GM19023 (cell line): ENCODE measurements at regions not wholly inside any gene's neighbourhood (a gene's known extent, or its start where the extent isn't known, plus 50 kb on each side); places are given as distances from the start of the nearest gene placed in this dataset.
A peak's percentile ranks its signal among the peaks of the same experiment; 100 is the strongest.

Source experiments
- ATAC-seq: cut with Tn5 transposase; IDR thresholded peaks from one replicate; pipeline ENCODE4 v1.9.1; 2021; ENCODE audit warnings: mild to moderate bottlenecking, moderate library complexity; ENCODE audit not compliant: unreplicated experiment

GRCh38 chr4:123308667-123309066 lies 87.9 kb upstream of the SPRY1 start:
- ATAC-seq = no peak

- ATAC-seq = no peak
These were observed 84.5 kb upstream of the SPRY1 start for GRCh38 chr4:123312116-123312515.

- no peak for ATAC-seq
These were observed 83.5 kb upstream of the SPRY1 start for GRCh38 chr4:123312951-123313592.

DNA sequence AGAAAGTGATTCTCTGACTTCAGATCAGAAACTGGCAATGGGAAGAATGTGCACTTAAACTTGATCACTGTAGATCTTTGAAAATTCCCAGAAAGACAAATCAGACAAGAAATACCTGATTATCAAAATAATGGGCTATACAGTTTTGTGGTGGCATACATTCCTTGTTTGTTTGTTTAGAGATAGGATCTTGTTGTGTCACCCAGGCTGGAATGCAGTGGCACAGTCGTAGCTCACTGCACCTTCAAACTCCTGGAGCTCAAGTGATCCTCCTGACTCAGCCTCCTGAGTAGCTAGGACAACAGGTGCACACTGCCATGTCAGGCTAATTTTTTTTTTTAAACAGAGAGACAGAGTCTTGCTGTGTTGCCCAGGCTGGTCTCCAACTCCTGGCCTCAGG lies 81.0 kb upstream of the SPRY1 start:
- no peak for ATAC-seq

DNA sequence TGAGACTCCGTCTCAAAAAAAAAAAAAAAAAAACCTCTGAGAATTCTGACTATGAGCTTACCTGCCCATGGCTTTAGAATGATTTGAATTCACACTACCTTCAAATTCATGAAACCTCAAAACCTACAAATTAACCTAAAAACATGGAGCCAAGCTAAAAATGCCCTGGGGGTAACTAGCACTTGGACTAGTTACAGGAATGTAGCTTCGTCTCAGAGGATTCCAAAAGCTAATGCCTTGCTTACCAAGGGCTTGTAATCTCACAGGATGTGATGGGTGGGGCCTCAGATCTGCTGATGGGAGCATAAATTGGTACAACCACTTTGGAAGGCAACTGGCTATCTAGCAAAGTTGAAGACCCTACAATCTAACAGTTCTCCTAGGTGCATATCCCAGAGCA lies 79.4 kb upstream of the SPRY1 start:
- no peak for ATAC-seq

GRCh38 chr4:123319639-123320038 lies 77.0 kb upstream of the SPRY1 start:
- ATAC-seq = no peak

DNA sequence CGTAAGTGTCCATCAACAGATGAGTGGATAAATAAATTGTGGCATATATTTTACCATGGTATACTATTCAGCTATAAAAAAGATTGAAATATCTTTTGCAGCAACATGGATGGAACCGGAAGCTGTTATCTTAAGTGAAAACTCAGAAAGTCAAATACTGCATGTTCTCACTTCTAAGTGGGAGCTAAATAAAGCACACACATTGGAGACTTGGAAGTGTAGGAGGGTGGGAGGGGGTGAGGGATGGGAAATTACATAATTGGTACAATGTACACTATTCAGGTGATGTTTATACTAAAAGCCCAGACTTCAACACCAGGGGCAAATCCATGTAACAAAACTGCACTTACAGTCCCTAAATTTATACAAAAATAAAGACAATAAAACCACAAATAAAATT lies 72.6 kb upstream of the SPRY1 start:
- no peak for ATAC-seq

- ATAC-seq = peak; percentile 97
These were observed 71.3 kb upstream of the SPRY1 start for GRCh38 chr4:123325241-123325681.

DNA sequence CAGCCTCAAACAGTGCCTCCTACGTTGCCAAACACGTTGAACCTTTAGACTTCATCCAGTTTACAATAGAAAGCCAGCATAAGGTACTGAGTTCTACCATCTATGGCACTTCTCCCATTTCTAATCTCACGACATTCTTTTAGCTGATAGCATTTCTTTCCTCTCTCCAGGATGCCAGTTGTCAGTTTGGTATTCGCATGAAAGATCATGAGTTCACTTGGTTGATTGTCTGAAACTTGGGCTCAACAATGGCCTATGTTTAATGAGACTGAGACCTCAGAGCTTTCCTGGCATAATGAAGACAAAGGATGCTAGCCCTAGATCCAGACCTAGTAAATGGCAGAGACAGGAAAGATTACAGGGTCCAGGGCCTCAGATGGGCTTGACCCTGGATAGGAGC lies 69.2 kb upstream of the SPRY1 start:
- no peak for ATAC-seq

DNA sequence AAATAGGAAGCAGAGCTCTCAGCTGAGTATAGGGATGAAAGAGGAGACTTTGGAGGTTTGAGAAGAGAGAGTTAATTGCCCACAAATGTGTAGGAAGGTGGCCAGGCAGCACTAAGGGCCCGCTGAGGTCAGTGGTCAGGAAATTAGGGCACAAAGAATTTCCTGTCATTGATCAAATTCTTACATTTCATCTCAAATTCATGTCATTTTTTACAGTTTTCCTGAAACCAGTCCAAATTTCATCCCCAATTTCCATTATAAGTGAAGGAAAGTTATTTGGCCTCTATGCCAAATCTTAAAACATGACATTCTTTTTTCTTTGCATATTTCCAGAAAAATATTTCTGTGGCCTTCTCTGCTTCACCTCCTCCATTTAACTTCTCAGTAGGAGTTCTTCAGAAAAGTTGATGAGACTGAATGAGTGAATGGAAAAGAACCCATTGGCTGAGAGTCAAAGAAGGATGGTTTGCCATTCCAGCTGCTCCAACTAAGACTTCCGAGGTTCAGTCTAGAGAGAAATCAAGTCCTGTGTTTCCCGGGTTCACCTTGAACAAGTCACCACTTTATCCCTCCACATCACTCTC lies 68.7 kb upstream of the SPRY1 start:
- ATAC-seq = no peak

GRCh38 chr4:123338715-123339114 lies 57.9 kb upstream of the SPRY1 start:
- no peak for ATAC-seq

DNA sequence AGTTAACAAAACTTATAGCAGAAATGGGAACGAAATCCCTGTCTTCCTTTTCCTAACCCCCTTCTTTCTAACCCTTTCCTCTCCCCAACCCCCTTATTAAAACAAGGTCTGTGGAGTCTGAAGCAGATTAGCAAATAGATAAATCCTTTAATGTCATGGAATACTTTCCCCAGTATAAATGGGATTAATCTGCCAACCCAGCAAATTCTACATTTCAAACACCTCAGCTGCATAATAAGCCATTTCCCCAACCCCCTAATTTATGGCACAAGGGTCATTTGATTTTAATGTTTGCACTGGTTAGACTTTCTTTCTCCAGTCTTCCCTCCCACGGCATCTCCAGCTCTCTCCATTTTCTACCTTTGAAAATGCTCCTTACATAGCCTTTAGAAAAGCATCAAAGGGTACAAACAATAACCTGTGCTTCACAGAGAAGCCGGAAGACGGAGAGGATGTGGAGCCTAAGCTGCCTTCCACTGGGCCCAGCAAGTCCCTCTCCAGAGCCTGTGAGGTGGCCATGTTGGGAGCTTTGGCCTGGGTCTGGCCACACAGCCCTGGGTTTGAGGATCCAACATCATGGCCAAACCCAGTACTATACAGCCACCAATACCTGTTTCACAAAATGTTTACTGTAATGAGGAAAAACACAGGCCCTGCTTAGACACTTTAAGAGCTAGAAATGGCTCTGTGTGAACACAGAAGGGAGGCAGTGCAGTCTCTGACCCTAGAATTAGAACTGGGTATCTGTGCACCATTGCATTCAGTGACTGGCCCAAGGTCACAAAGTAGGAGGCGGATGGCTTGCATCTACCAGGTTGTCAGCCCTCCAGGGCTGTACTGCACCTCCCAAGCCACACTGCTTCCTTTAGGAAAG lies 56.9 kb upstream of the SPRY1 start:
- no peak for ATAC-seq

DNA sequence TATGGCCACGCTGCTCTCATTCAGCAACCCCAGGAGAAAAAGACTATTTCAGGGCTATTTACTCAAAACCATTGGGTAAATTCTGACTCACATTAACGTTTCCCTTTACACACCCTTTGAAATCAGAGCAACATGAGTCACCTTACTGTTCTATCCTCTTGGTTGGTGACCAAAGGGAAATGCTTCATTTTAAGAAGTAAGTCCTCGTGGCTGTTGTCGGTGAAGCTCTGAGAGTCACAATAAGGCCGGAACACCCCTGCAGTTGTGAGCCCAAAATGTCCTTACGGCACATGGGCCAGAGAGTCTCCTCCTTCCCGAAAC lies 56.3 kb upstream of the SPRY1 start:
- ATAC-seq = no peak

DNA sequence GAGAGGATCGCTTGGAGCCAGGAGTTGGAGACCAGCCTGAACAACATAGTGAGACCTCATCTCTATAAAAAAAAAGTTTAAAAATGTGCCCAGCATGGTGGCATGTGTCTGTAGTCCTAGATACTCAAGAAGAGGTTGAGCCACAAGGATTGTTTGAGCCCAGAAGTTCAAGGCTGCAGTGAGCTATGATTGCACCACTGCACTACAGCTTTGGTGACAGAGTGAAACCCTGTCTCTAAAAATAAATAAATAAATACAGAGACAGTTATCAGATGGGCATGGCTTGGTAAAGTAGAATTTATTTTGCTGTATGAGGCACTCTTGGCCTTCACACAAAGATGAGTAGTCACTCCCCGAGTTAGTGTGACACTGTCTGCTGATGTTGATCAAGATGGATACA lies 54.1 kb upstream of the SPRY1 start:
- ATAC-seq = no peak

- no peak for ATAC-seq
These were observed 53.1 kb upstream of the SPRY1 start for GRCh38 chr4:123343400-123344041.

DNA sequence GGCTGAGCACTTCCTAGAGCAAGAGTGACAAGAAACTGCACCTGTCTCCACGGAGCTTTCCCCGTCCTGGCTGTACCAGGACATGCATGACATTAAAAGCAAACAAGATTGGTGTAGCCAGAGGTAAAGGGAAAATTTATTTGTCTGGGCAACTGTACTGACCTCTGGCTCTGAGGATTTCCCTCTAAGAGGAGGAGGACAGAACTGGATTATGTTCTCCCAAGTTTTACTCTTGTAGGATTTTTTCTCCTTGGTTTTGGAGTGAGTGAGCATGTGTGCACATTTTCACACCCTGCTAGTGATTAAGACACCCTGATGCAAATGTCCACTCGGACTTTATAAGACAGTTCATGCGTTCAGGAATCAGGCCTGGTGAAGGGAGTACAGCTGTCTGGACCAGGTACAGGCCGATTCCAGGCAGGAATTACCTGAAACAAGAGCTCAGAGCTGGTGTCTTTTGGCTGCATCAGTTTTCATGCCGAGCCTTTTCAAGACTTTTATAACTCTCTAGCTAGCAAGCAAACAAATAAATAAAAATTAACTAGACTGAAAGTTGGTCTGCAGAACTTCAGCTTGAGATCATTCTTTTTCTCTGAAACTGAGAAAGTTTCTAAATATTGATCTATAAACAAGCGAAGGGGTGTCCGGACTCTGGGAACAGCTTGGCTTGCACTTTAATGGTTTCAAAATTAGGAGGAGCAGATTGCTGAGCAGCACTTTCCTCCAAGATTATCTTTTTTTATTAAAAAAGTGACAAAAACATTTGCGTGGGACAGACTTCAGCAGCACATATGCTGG lies 51.3 kb upstream of the SPRY1 start:
- ATAC-seq = no peak

- ATAC-seq = no peak
These were observed 50.7 kb upstream of the SPRY1 start for GRCh38 chr4:123345935-123346300.

- no peak for ATAC-seq
These were observed 50.2 kb upstream of the SPRY1 start for GRCh38 chr4:123346330-123346940.
